Muscle of back (tissue), 3 donors: ENCODE measurements at regions not wholly inside any gene's neighbourhood (a gene's known extent, or its start where the extent isn't known, plus 50 kb on each side); places are given as distances from the start of the nearest gene placed in this dataset.
A peak's percentile ranks its signal among the peaks of the same experiment; 100 is the strongest.

Source experiments
- DNase-seq, 3 donors: peaks; one replicate each; pipeline versions ENCODE4 v3.0.0 to v3.0.0-alpha.2; 2013

DNA sequence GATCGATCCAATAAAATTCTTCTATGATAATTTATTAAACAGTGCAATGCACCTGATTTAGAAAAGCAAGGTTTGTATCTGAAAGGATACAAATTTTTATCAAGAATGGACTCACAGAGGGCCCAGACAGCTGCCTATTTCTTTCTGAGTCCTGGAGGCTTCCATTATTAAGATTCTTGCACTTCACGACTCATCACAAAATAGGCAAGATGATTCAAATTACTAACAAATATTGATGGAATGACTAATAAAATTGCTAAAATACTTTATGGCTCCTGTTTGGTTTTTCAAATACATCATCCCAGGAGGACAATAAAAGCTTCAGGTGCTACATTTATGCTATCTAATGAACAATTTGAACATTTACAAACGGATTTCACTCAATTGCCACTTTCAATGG lies 483.0 kb upstream of the AGTR1 start:
- DNase-seq, result no peak

DNA sequence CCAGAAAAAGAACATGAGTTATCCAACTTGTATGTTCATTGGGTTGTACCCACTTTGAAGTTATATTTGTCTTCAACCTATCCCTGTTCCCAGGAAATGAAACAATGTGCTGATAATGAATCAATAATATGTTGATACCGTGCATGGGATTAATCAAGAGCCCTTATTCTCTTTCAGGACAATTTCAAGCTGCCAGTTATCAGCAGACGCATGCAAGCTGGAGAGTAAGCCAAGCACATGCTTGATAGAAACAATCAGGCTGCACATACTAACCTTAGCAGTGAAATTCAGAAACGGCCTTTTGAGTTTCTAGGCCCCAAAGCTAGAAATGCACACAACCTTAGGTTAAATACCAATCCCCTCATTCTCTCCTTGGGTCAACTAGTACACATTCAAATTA lies 480.4 kb upstream of the AGTR1 start:
- DNase-seq, result no peak

DNA sequence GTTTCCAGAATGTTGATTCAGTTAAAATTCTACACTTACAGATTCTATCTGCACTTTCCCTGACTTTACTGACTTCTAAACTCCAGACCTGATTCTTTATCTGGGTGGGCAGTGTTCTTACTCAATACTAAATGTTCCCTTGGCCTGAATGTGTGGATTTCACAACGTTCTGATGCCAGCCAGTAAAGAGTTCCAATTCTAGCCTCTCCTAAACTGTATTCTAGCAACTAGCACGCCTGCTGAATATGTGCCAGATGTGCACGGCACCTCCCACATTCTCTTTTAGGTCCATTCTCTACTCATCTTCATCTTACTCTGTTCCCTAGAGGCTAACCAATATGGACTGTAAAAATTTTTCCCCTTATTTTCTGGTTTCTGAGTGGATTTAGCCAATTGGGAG lies 479.5 kb upstream of the AGTR1 start:
- DNase-seq, result no peak

DNA sequence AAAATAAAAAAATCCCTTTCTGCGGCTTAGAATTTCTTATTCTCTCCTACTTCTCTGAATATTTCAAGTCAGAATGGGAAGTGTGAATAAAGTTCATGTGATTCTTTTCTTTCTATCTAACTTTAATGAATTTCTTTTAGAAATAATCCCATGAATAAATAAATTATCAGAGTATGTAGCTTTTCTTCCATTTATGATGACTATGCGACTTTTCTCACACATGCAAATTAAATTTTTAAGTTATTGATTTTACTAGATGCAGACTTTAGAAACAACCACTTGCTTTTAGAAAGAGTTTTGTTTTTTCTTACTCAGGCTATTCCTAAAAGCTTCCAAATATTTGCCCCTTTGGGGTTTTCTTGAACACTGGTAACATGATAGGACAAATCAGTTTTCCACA lies 477.7 kb upstream of the AGTR1 start:
- no peak for DNase-seq

DNA sequence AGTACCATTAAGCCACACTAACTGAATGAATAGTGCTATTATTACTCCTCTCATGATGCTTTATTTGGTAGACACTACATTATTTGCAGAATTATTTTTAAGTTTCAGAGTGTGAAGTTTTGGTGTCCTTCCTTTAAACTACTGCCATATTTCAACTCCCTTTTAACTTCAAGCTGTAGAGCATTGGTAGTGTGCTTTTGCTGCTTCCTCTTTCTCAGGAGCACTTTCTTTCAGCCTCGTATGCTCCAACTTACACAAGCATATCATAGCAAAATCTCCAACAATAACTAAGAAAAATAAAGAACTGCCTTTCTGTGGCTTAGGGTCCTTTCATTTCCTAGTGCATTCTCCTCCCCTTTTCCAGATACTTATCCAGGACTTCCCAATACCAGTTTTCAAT lies 476.4 kb upstream of the AGTR1 start:
- no peak for DNase-seq

DNA sequence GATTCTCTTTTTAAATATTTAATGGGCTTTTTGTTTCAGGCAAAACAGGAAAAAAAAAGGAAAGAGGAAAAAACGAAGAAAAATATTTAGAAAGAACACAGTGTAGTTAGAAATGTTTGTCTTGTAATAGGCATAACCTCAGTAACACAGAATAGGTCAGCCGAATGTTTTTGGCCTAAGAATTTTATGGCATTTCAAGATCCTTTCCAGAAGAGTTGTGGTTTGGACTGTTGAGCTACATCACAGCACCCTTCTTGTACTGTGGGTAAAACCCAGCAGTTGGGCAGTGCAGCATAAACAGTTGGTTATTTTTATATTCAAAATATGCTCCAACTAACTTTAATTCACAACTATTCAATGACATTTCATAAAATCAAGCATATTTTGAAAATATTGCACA lies 474.4 kb upstream of the AGTR1 start:
- no peak for DNase-seq

DNA sequence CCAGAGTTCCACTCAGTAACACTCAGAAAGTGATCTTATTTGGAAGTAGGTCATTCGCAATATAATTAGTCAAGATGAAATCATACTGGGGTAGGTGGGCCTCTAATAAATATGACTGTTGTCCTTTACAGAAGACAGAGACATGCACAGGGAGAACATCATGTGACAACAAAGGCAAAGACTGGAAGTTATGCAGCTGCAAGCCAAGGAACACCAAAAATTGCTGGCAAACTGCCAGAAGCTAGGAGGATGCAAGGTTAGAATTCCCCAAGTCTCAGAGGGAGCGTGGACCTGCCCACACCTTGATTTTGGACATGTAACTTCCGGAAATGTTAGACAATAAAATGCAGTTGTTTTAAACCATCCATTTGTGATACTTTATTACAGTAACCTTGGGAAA lies 471.5 kb upstream of the AGTR1 start:
- no peak for DNase-seq

DNA sequence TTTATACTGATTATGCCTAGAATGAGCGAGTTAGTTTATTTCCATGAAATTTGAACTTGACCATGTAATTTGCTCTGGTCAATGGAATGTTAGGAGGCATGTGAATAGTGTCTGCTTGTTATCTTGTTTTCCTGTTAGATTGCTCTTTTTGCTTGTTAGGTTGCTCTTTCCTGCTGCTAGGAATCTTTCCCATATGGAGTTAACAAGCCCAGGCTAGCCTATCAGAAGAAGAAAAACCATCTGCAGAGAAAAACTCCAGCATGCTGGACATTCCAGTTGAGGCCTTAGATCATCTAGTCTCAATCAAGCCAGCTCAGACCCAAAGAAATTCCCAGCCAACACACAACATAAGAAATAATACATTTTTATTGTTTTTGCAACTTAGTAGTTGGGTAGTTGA lies 470.2 kb upstream of the AGTR1 start:
- DNase-seq, result peak in 1 of 3 donors; percentile 29

DNA sequence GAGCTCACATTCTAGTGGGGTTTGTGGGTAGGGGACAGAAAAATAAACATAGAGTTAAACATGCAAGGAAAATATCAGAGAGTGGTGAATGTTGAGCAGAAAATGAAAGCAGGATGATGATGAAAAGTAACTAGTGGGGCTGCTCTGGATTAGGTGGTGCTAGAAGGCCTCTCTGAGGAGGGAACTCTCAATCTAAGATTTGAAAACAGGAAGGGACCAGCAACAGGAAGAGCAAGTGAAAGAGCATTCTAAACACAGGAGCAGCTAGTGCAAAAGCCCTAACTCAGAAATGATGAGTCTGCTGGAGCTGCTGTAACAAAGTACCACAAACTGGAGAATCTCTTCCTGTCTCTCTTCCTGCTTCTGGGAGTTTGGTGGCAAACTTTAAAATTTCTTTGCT lies 468.6 kb upstream of the AGTR1 start:
- no peak for DNase-seq

DNA sequence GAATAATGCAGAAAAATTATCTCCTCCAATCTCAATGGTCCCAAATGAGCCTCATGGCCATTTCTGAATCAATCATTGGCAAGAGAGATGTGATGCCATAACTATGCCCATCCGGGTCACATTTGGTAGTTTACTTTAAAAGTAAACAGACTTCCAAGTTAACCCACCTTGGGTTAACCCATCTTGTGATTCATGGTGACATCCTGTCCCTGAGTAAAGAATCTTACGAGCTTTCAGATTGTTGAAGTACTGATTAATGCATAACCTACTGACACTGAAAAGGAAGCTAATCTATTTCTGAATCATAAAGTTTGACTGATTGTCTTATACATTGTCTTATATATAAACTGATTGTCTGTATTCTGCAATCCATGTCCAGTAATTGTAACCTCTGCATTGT lies 467.2 kb upstream of the AGTR1 start:
- no peak for DNase-seq

DNA sequence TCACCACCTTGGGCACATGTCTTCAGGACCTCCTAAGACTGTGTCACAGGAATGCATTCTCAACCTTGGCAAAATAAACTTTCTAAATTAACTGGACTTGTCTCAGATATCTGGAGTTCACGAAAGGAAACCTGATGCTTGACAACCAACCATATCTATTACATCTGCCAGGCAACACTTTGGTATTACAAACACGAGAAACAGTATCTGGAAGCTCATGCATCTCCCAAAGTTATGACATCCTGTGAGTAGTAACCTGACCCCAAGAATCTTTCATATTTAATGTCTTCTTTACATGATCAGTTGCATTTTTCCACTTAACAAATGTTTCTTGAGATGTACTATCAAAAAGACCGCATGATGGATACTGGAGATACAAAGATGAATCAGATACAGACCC lies 465.3 kb upstream of the AGTR1 start:
- no peak for DNase-seq

DNA sequence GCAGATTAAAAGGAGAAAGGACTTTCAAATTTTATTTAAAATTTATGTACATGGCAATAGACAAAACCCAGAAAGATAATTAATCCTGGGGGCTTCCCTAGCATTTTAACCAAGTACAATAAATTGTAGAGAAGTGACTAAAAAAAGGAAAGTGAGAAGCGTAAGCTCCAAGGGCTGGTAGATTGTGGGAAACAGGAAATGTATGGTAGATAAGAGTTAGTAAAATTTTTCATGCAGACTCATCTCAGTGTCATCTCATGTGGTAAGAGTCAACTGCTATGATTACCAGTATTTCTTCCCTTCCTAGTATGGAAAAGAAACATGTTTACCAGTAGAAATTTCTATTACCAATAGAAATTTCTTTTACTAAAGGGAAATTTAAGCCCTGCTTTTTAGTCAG lies 464.3 kb upstream of the AGTR1 start:
- no peak for DNase-seq

DNA sequence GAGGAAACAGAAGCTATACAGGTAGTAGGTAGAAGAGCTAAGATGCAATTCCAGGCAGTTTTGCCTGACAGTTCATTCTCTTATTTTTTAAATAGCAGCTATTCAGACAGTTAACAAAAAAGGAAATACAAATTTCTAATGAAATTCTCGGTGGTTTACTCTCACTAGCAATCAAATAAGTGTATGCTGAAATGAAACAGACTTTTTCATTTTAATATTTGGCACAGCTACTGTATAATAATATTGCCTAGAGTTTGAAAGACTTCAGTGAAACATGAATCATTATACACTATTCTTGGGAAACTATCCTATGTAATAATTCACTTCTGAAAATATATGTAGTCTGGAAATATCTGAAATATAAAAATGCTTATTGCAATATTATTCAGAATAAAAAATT lies 463.2 kb upstream of the AGTR1 start:
- no peak for DNase-seq

DNA sequence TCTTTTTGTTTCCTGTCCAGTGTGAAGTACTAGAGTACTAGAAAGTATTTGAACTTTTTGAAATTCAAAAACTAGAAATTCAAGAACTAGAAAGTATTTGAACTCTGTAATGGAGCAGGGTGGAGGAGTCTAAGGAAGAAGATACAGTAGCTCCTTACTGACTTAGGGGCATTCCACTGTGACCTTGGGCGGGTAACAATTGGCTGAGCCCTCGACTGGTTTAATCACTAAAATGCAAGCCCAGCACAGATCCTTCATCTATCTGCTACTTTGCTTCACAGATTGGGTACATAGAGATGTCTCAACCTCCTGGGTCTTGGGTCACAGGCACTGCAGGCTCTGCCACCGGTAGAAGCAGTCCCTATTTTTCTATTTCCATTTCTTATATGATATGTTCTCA lies 462.1 kb upstream of the AGTR1 start:
- DNase-seq, result no peak

DNA sequence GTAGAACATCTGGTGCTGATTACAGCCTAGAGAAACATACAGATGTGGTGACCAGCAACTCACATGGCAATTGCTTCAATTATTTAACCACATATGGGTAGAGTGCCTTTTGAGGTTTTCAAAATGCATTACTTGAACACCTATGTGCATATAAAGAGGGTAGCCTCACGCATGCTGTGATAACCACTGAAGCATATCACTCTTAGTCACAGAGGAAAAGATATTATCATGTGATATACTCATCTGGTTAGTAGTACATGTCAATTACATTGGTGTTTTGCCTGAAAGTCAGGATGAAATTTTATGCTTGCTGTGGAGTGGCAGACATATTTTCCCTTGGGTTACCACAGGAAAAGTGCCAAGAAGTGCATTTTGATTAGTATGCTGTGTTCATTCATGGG lies 459.3 kb upstream of the AGTR1 start:
- peak in 1 of 3 donors; percentile 20 for DNase-seq

DNA sequence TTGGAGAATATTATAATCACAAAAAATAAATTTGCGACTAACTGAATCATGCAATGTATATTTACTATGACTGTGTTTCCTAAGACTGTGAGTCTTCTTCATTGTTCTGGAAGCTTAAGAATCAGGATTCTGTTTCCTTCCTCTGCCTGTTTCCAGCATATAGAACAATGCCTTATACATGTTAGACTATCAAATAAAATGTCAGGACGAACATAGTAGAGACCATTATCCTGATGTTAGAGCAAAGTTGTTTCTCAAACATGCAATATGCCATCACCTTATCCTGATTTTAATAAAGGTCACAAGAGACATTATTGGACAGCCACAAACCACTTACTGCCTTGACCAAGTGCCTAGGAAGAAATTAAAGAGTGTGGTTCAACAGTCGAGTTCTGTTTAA lies 457.4 kb upstream of the AGTR1 start:
- DNase-seq, result no peak

DNA sequence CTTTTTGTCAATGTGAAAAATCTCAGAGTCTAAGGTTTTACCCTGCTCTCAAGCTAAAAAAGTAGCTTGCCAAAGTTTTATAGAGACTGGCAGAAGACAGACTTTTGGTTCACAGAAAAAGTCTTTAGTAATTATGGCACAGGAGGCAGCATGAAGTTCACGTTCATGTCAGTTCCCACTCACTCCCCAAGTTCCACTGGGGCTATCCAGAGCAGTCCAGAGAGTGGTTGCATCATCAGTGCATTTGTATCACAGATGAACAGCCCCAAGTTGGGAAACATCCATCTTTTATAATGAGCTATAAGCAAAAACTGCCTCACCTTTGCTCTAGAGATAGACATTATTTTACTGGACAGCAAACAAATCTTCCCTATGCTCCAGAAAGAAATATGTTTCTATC lies 454.1 kb upstream of the AGTR1 start:
- no peak for DNase-seq

DNA sequence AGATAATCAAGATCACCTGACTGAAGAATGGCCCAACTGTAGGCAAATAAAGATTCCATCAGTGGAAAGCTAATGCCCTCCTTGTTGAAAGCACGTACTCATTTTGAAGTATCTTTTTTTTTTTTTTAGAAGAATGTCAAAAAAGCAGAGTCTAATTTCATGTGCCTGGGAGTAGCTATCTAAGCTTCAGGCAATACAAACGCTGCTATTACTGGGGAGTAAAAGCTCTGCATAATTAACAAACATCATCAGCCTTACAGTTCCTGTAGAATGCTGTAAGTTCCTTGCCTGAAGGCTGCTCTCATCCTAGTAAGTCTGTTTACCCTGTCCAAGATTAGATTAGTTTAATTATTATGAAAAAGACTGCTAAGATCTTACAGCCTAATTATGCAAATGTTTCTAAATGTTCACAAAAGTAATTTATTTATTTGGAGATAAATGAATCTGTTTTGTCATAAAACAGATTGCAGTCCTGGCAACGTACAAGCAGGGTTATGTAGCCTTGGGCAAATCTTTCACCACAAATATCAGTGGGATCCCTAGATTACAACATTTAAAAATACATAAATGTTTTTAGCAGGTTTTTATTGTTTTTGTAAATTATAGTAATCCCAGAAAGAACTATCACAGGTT lies 451.3 kb upstream of the AGTR1 start:
- DNase-seq, result no peak

DNA sequence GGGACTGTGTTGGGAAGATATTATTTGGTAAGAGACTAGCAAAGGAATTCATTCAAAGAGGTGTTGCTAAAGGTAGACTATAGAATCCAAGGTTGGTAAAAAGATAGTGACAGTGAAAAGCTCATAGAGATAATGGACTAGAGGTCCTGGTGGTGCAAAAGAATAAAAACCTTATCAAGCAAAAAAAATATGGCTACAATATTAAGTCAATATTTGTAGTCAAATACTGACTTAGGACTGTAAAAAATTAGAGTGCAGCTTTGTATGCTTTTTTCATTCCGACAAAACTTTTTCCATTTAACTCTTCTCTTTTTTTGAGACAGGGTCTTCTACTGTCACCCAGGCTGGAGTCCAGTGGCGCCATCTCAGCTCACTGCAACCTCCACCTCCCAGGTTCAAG lies 444.0 kb upstream of the AGTR1 start:
- no peak for DNase-seq

DNA sequence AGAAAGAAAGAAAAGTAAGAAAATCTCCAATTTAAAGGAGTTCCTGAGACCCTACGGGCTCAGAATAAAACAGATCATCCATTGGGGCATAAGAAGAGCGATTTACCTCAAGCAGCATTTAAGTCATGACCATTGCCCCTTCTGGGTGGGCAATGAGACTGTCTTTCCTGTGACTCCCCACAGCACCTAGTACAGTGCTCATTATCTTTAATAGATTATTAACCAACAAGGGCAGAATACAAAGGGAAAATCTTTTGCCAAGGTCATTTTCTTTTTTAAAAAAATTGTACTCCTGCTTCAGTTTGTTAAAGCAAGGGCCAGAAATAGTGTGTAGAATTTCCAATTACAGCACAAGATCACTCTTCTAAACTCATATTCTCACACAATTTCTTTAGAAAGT lies 443.3 kb upstream of the AGTR1 start:
- no peak for DNase-seq

DNA sequence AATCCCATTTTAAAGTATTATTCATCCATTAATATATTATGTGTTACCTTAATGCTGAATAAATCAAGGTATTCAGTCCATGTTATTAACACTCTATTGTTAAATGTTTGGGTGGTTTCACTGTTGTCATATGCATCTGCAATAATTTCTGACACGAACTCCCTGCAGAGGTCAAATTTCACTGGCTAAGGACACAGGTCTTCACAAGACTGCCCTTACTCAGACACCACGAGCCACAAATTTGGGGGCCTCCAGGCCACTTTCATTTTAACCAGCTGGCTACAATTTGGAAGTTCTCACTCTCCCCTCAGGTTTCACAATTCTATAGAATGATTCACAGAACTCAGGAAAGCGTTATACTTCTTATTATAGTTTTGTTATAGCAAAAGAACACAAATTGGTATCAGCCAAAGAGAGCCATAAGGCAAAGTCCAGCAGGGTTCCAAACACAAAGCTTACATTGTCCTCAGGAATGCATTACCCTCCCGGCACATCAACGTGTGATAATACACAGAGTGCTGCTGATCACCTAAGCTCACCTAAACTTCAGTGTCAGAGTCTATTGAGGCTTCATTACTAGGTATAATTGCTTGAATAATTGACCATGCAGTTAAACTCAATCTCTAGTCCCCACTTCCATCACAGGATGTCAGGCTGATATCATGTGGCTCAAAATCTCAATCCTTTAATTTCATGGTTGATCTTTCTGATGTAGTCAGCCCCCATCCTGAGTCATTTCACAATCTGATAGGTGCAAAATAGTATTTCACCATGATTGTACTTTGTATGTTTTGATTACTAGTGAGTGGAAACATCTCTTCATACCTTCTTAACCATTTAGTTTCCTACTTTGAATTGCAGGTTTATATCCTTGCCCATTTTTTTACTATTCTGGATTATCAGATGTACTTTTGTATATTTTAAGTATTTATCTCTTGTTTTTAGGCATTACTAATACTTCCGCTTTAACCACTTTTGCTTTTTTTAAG lies 441.4 kb upstream of the AGTR1 start:
- DNase-seq, result no peak

DNA sequence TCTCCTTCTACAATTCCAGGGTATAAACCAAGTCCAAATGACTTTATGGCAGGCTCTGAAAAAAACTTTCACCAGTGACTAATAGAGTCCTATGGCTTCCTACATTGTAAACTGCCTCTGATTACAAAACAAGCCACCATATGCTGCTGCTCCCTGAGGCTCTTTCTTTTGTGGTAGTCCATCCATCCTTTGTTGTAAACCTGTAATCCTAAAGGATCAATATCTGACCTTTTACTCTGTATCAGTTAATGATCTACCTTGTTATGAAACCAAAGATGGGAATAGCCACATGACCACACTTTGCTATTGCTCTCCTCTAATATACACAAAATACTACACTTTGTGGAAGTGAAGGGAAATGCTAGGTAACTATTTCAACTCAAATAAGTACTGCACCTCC lies 434.7 kb upstream of the AGTR1 start:
- no peak for DNase-seq

DNA sequence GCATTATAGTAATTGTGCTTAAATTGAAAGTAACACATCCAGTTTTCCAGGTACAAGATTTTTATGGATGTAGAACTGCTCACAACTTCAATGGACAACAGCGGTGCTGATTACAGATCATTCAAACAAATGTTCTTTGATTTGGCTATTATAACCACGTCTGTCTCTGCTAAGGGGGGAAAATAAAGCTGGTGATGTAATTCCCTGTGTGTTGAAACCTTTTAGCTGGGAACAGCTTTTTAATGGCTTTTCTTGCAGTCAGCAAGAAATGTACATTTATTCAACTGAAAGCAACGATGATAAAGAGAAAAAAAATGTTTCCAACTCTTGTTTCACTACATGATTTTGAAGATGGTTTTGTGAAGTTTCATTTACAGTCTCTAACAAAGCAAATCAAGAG lies 431.9 kb upstream of the AGTR1 start:
- DNase-seq, result no peak

DNA sequence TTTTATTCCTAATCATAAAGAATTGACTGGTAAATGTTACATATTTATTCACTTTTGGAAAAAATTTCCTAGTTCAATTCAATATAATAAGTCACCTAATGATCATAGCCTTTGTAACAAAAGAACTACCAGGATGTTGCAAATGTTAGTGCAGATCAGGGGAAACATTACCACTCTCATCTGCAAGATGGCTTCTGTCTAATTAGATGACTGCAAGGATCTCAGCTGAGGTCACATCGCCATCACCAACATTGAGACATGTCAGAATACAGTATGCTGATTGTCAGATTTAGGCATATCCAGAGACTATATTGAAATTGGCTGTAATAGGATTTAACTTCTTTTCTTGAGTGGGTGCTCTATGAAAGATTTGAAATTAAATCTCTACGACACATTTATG lies 431.4 kb upstream of the AGTR1 start:
- no peak for DNase-seq
